ENCODE measurements at regions not wholly inside any gene's neighbourhood (a gene's known extent, or its start where the extent isn't known, plus 50 kb on each side); places are given as distances from the start of the nearest gene placed in this dataset.
"Not testable (repeated sequence)": the region's sequence is repeated elsewhere in the genome, so short reads cannot be mapped to it uniquely, and the experiment has no call there.

DNA sequence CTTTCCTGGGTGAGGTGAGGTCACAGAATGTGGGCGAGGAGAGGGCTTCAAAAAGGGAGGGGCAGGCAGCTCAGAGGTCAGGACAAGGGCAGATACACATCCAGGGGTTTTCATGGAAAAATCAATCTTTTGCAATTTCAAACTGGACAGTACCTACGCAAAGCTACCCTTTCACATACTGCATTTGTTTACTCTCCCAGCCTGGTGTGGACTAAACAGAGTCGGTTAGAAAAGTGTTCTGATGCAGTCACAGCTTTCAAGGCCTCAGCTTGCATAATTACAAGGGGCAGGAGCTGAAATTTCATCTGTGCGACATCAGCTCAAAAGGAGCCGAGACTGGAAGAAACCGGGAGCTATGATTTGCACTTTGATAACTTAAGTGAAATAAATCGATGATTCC, 351.8 kb downstream of the TEX29 start:
- DNase-seq (ENCODE audit: low spot score): not testable (repeated sequence)

DNA sequence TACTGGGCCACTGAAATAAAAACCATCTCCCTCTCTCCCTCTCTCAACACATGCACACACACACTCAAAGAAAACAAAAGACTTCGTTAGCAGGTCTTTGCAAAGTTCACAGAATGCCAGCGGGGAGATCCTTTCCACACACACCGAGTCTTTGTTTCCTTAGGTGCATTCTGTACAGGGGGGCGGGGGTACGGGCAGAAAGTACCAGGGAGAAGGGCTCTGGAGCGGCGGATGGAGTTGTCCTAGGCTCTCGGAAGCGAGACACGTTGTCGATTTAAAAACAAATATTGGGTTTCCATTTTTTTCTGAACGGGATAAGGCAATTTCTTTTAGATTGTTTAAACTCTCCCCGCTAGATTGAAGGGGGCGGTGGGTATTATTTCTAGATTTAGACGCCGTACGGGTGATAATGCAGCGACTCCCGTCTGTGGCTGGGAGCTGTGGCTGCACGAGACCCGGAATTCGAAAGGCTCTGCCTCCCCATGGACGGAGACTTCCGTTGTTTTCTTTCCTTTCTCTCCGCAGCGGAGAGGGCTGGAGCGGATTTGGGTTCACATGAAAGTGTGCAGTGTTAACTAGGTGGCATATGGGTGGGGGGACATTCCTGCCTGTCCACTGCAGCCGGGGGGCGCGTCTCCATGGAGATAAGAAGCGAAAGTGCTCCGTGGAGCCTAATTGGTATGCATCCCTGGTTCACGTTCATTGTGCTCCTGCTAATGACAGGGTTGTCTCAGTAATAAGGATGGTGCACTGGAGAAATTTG, 357.9 kb downstream of the TEX29 start:
- DNase-seq (ENCODE audit: low spot score): not testable (repeated sequence)

DNA sequence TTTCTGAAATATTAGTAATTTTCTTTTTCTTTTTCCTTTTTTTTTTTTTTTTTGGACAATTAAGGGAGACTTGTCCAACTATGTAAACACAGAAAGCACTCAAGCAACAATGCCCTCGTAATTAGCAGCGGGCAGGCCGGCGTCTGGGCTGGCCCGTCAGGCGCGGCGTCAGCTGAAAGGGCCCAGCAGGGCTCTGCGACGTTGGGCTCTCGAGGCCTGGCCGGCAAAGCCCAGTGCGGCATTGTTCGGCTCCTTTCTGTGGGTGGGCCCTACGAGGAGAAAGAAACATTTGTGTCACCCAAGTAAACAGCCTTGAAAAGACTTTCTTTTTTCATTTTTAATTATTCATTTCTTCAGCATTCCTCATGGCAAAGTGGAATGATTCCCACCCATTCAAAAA, 359.2 kb downstream of the TEX29 start:
- DNase-seq (ENCODE audit: low spot score): not testable (repeated sequence)

DNA sequence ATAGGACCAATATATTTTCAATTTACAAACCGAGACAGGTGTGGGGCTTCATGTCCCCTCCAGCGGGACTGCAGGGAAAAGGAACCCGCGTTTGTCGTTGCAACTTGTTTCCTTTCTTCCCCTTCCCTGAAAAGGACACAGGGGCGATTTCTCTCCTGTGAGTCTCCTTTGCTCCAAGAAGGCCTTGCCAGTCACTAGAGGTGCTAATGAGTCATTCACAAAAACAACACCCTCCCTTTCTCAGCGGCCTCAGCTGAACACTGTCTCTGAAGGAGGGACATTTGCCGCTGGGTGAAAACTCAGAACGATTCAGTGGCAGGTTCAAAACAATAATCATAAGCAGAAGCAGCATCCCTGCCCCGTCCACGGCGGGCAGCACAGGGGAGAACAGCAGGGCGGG, 359.7 kb downstream of the TEX29 start:
- not testable (repeated sequence) for DNase-seq (ENCODE audit: low spot score)

DNA sequence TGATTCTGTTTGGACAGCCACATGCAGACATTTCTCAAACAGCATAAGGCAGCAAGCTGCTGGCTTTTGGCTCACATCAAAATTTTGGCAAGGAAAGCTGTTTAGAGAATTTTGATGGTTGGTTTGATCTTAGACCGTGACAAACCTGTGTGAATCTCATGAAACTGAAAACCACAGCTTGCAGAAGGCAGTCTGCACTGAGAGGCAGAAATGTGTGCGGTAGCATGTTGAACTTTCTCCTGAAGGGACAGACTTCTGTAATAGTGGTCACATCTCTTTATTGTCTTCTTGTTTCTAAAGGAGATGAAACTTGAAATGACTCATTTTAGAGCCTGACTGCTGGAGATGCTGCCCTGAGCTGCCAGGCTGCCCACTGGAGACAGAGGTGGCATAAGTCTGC, 371.6 kb downstream of the TEX29 start:
- DNase-seq (ENCODE audit: low spot score): not testable (repeated sequence)

DNA sequence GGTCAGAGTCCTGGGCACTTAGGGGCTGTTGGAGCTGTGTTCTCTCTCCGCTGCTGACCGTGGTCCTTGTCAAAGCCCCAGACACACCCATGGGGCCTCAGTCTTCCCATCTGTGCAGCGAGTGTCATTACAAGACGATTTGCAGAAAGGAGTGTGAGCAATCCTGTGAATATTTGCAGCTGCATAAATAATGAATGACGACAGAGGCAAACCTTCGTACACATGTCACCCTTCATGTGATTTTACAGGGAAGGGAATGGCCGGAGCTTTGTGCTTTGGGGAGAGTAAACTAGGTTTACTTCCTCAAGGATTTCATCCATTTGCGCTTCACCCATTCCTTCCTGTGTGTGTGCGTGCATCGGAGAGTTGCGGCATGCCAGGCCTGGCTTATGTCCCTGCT, 370.8 kb upstream of the SOX1 start:
- not testable (repeated sequence) for DNase-seq (ENCODE audit: low spot score)

DNA sequence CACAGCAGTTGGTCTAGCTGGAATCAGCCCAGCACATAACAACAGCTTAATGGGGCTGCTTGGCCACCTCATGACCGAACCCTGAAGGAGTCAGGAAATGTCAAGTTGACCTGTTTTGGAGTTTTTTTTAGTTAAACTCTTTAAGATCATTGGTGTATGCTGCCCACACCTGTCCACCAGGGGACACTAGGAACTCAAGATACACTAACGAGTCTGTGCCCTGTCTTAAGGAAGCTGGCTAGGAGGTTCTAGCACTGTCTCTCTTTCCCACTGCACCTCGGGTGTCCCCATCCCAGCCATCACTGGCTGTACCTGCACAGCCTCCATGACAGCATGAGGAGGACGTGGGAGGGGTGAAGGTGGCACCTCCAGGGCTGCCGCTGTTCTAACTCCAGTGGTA, 364.9 kb upstream of the SOX1 start:
- not testable (repeated sequence) for DNase-seq (ENCODE audit: low spot score)
